ENCODE measurements at regions not wholly inside any gene's neighbourhood (a gene's known extent, or its start where the extent isn't known, plus 50 kb on each side); places are given as distances from the start of the nearest gene placed in this dataset.

- TF ChIP-seq EZH2 (IDR thresholded peaks at IDR 0.05; ENCODE audit: insufficient read depth, poor library complexity, severe bottlenecking) (no peak), EZH2phosphoT487 (IDR thresholded peaks at IDR 0.05; ENCODE audit: insufficient read depth, low read depth) (no peak)
Measured at GRCh38 chr6:14442242-14442641, 324.7 kb downstream of the CD83 start.

Measured in GM23248 (cell line).